ENCODE measurements at regions not wholly inside any gene's neighbourhood (a gene's known extent, or its start where the extent isn't known, plus 50 kb on each side); places are given as distances from the start of the nearest gene placed in this dataset.

- intact Hi-C loops (cut with micrococcal nuclease; ENCODE audit: unreplicated experiment) = no loop called here
- TF ChIP-seq CTCF (conservative IDR thresholded peaks at IDR 0.05) = no peak
- TF ChIP-seq EZH2 (IDR thresholded peaks at IDR 0.05; ENCODE audit: low read depth) = no peak
- H3K9me3 ChIP-seq (ENCODE audit: insufficient read depth, low read depth) = no peaks in the 10 kb centered on the region
- no peak overlapping the region for H3K4me2 ChIP-seq
- H3K79me2 ChIP-seq (ENCODE audit: low read depth) = no peaks in the 10 kb centered on the region
- H3K27ac ChIP-seq = no peak overlapping the region
- no TSS peak for BruUV-seq (replicated peaks)
- H3K9me2 ChIP-seq (ENCODE audit: insufficient read depth) = no peaks in the 10 kb centered on the region
- H3K4me3 ChIP-seq = no peak overlapping the region
- H2AFZ ChIP-seq = no peak overlapping the region
- DNase-seq = no peak
- H3K36me3 ChIP-seq (ENCODE audit: low read depth) = no peaks in the 10 kb centered on the region
- no peaks in the 10 kb centered on the region for H3F3A ChIP-seq (ENCODE audit: insufficient read depth, low read depth)
- ChIA-PET CTCF (no interaction called here), POLR2A (ENCODE audit: unreplicated experiment) (no interaction called here)
- no peaks in the 10 kb centered on the region for H4K20me1 ChIP-seq (ENCODE audit: insufficient read depth)
- H3K27me3 ChIP-seq (ENCODE audit: insufficient read depth, low read depth) = peaks cover 62% of the 10 kb centered on the region
- H3K4me1 ChIP-seq (replicated peaks; ENCODE audit: insufficient read depth) = no peaks in the 10 kb centered on the region
These were observed 356.0 kb upstream of the NPVF start for GRCh38 chr7:25584112-25584938.

- ChIA-PET POLR2A (ENCODE audit: unreplicated experiment) (no interaction called here), CTCF (interaction anchor here (0.6 kb wide), 1 partner anchor 230 kb away, joined by 3 read pairs; no protein-coding TSS in a partner anchor)
- BruUV-seq (replicated peaks) = no TSS peak
- Histone ChIP-seq H3K79me2 (ENCODE audit: low read depth) (no peaks in the 10 kb centered on the region), H3K4me3 (no peak overlapping the region), H2AFZ (no peak overlapping the region), H3K27me3 (ENCODE audit: insufficient read depth, low read depth) (peaks cover 54% of the 10 kb centered on the region), H3K4me2 (no peak overlapping the region), H4K20me1 (ENCODE audit: insufficient read depth) (no peaks in the 10 kb centered on the region), H3K4me1 (replicated peaks; ENCODE audit: insufficient read depth) (no peaks in the 10 kb centered on the region), H3K9me3 (ENCODE audit: insufficient read depth, low read depth) (no peaks in the 10 kb centered on the region), H3K27ac (no peak overlapping the region), H3K9me2 (ENCODE audit: insufficient read depth) (no peaks in the 10 kb centered on the region), H3K36me3 (ENCODE audit: low read depth) (no peaks in the 10 kb centered on the region), H3F3A (ENCODE audit: insufficient read depth, low read depth) (no peaks in the 10 kb centered on the region)
- TF ChIP-seq CTCF (conservative IDR thresholded peaks at IDR 0.05) (no peak), EZH2 (IDR thresholded peaks at IDR 0.05; ENCODE audit: low read depth) (no peak)
- intact Hi-C loops (cut with micrococcal nuclease; ENCODE audit: unreplicated experiment) = no loop called here
- no peak for DNase-seq
These were observed 358.2 kb upstream of the NPVF start for GRCh38 chr7:25586513-25586912.

- Histone ChIP-seq H3K27ac (no peak overlapping the region), H4K20me1 (ENCODE audit: insufficient read depth) (no peaks in the 10 kb centered on the region), H2AFZ (no peak overlapping the region), H3K4me3 (no peak overlapping the region), H3K27me3 (ENCODE audit: insufficient read depth, low read depth) (peaks cover 59% of the 10 kb centered on the region), H3K4me2 (no peak overlapping the region), H3K9me3 (ENCODE audit: insufficient read depth, low read depth) (no peaks in the 10 kb centered on the region), H3K36me3 (ENCODE audit: low read depth) (no peaks in the 10 kb centered on the region), H3K4me1 (replicated peaks; ENCODE audit: insufficient read depth) (no peaks in the 10 kb centered on the region), H3K79me2 (ENCODE audit: low read depth) (no peaks in the 10 kb centered on the region), H3F3A (ENCODE audit: insufficient read depth, low read depth) (no peaks in the 10 kb centered on the region), H3K9me2 (ENCODE audit: insufficient read depth) (no peaks in the 10 kb centered on the region)
- CTCF ChIA-PET = no interaction called here
- POLR2A ChIA-PET (ENCODE audit: unreplicated experiment) = no interaction called here
- TF ChIP-seq CTCF (conservative IDR thresholded peaks at IDR 0.05) (no peak), EZH2 (IDR thresholded peaks at IDR 0.05; ENCODE audit: low read depth) (no peak)
- DNase-seq = no peak
- intact Hi-C loops (cut with micrococcal nuclease; ENCODE audit: unreplicated experiment) = no loop called here
- BruUV-seq (replicated peaks) = no TSS peak
These were observed 365.8 kb upstream of the NPVF start for GRCh38 chr7:25594122-25594521.
